H1 (cell line): ENCODE measurements at regions not wholly inside any gene's neighbourhood (a gene's known extent, or its start where the extent isn't known, plus 50 kb on each side); places are given as distances from the start of the nearest gene placed in this dataset.

Experiments used
- CHD1 ChIP-seq: IDR thresholded peaks from 2 replicates; pipeline ENCODE4 v1.6.1; 2012; ENCODE audit warnings: low read depth, low read length, improper control_type of control experiment
- NRF1 ChIP-seq: IDR thresholded peaks from 2 replicates; pipeline ENCODE4 v1.6.1; 2011; ENCODE audit warnings: mild to moderate bottlenecking, low read depth, low read length, improper control_type of control experiment
- POLR2A ChIP-seq, 2 experiments: IDR thresholded peaks; 1 replicate in 1 of 2; 2 replicates in 1 of 2; pipeline ENCODE4 v1.6.1; 2011; ENCODE audit warnings: low read depth in 2 of 2, low read length in 2 of 2, mild to moderate bottlenecking in 2 of 2; ENCODE audit errors: control extremely low read depth in 1 of 2
- POLR2AphosphoS5 ChIP-seq: IDR thresholded peaks from 2 replicates; pipeline ENCODE4 v1.6.1; 2011; ENCODE audit warnings: low read depth, low read length
- TCF12 ChIP-seq: IDR thresholded peaks from 2 replicates; pipeline ENCODE4 v1.6.1; 2011; ENCODE audit warnings: low read depth, mild to moderate bottlenecking, low read length

- TF ChIP-seq NRF1 (no peak), POLR2A (IDR thresholded peaks at IDR 0.05; ENCODE audit: control extremely low read depth in 1 of 2, low read depth in 2 of 2, low read length in 2 of 2) (no peak), CHD1 (no peak), TCF12 (no peak), POLR2AphosphoS5 (no peak)
Observed at GRCh38 chr6:147117580-147117979, 86.6 kb upstream of the STXBP5 start.
